ENCODE measurements at regions not wholly inside any gene's neighbourhood (a gene's known extent, or its start where the extent isn't known, plus 50 kb on each side); places are given as distances from the start of the nearest gene placed in this dataset.

DNA sequence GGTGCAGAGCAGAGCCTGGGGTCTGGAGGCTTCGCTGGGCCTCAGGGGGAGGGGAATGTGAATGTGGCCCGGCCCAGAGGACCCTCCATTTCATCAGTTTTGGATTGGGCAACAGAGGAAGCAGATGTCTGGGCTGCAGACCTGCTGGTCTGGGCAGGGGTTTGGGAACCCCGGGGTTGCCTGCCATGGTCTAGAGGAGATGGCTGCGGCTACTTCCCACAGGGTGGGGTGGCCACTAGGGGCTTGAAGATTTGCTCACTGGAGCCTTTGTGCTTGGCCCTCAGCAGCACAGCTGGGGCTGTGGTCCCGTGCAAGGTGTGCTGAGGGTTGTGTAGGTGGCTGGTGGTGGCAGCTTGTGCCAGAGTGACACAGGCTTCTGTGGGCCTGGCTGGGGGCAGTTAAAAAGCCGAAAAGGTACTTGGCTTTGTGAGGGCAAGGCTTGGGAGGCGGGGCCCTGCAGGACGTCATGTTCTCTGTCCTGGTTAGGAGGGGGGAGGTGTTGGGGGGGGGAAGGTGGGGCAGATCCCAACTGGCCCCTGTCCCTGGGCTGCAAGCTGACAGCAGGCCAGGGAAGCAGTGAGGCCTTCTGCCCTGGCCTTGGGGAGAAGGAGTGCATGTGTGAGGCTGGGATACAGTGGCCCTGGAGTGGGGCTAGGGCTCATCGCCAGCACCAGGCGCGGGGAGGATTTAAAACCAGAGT, 98.0 kb downstream of the KPNA2 start:
- no peaks in the 10 kb centered on the region for H3K27me3 ChIP-seq (ENCODE audit: insufficient read depth, low read length)
- H3F3A ChIP-seq (ENCODE audit: insufficient read depth, low read length) = no peaks in the 10 kb centered on the region
- no peaks in the 10 kb centered on the region for H3K9me2 ChIP-seq (ENCODE audit: low read depth, low read length)
- H3K4me2 ChIP-seq (ENCODE audit: low read length) = no peak overlapping the region
- no peaks in the 10 kb centered on the region for H3K79me2 ChIP-seq (ENCODE audit: insufficient read depth, low read length)
- no peaks in the 10 kb centered on the region for H3K9me3 ChIP-seq (ENCODE audit: low read length)
- H3K27ac ChIP-seq (ENCODE audit: low read depth, low read length, poor library complexity, severe bottlenecking) = no peak overlapping the region
- TF ChIP-seq EZH2 (IDR thresholded peaks at IDR 0.05; ENCODE audit: borderline replicate concordance, low read length) = no peak
- TF ChIP-seq, protein P1, sequence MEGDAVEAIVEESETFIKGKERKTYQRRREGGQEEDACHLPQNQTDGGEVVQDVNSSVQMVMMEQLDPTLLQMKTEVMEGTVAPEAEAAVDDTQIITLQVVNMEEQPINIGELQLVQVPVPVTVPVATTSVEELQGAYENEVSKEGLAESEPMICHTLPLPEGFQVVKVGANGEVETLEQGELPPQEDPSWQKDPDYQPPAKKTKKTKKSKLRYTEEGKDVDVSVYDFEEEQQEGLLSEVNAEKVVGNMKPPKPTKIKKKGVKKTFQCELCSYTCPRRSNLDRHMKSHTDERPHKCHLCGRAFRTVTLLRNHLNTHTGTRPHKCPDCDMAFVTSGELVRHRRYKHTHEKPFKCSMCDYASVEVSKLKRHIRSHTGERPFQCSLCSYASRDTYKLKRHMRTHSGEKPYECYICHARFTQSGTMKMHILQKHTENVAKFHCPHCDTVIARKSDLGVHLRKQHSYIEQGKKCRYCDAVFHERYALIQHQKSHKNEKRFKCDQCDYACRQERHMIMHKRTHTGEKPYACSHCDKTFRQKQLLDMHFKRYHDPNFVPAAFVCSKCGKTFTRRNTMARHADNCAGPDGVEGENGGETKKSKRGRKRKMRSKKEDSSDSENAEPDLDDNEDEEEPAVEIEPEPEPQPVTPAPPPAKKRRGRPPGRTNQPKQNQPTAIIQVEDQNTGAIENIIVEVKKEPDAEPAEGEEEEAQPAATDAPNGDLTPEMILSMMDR (IDR thresholded peaks at IDR 0.05; ENCODE audit: low read length) = no peak
- no peak overlapping the region for H2AFZ ChIP-seq (ENCODE audit: low read length)
- no peaks in the 10 kb centered on the region for H4K20me1 ChIP-seq (ENCODE audit: insufficient read depth, low read length)
- H3K4me1 ChIP-seq (ENCODE audit: insufficient read depth, low read length, severe bottlenecking) = no peaks in the 10 kb centered on the region
- peaks cover 2% of the 10 kb centered on the region; the same call in 1 of the 2 replicates for H3K36me3 ChIP-seq (ENCODE audit: insufficient read depth, low read length)
- no peak overlapping the region for H3K9ac ChIP-seq (ENCODE audit: low read length)
- no peak overlapping the region for H3K4me3 ChIP-seq (ENCODE audit: low read depth, low read length, poor library complexity, severe bottlenecking)

DNA sequence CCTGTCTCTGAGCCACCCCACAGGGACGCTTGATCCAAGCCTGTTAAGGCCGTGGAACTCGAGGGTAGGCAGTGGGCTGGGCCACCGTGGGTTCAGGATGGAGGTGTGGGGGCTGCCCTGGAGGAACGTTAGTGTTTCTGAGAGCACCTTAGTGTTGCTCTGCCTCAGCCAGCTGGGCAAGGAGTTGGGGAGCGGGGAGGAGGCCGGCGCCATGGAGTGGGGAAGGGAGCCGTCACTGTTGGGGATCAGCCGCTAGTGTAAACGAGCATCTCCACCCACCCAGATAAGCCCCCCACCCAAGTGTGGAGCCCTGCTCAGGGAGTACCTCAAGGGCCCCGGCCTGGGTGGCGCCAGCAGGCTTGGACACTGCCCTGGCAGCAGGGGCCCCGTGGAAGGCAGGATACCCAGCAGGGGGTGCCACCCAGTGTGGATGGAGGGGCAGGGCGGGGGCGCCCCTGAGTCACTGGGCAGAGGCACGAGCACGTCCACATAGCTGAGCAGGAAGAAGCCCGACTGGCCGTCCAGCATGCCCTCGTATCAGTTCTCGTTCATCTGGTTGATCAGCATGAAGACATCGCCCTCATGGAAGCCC, 98.6 kb downstream of the KPNA2 start:
- Histone ChIP-seq H3K9me3 (ENCODE audit: low read length) (no peaks in the 10 kb centered on the region), H3K27ac (ENCODE audit: low read depth, low read length, poor library complexity, severe bottlenecking) (no peak overlapping the region), H3K9me2 (ENCODE audit: low read depth, low read length) (no peaks in the 10 kb centered on the region), H3K4me1 (ENCODE audit: insufficient read depth, low read length, severe bottlenecking) (no peaks in the 10 kb centered on the region), H3K27me3 (ENCODE audit: insufficient read depth, low read length) (no peaks in the 10 kb centered on the region), H3K9ac (ENCODE audit: low read length) (no peak overlapping the region), H3K4me3 (ENCODE audit: low read depth, low read length, poor library complexity, severe bottlenecking) (no peak overlapping the region), H3K4me2 (ENCODE audit: low read length) (no peak overlapping the region), H3F3A (ENCODE audit: insufficient read depth, low read length) (no peaks in the 10 kb centered on the region), H3K36me3 (ENCODE audit: insufficient read depth, low read length) (no peaks in the 10 kb centered on the region), H4K20me1 (ENCODE audit: insufficient read depth, low read length) (no peaks in the 10 kb centered on the region), H3K79me2 (ENCODE audit: insufficient read depth, low read length) (no peaks in the 10 kb centered on the region), H2AFZ (ENCODE audit: low read length) (no peak overlapping the region)
- TF ChIP-seq, protein P1 (IDR thresholded peaks at IDR 0.05; ENCODE audit: low read length) = no peak

DNA sequence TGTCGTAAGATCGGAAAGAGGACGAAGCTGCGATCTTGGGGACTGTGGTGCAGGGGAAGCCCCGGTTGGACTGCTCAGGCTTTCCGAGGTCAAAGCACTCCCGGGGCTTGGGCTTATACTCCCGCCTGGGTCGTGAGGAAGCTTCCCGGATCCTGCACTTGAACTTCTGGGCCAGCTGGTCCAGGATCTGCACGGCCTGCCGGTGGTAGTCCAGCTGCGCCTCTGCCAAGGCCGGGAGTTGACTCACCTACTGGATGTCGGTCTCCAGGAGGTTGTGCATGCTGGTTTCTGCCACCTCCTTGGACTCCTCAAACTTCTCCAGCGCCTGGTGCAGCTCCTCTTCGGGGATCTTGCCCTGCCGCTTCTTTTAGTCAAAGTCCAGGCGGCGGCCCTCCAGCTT, 99.2 kb downstream of the KPNA2 start:
- TF ChIP-seq, protein P1 (IDR thresholded peaks at IDR 0.05; ENCODE audit: low read length) = no peak
- TF ChIP-seq EZH2 (IDR thresholded peaks at IDR 0.05; ENCODE audit: borderline replicate concordance, low read length) = no peak
- no peaks in the 10 kb centered on the region for H3F3A ChIP-seq (ENCODE audit: insufficient read depth, low read length)

More for the DNA sequence above, 99.2 kb downstream of the KPNA2 start:
- Histone ChIP-seq H3K9me3 (ENCODE audit: low read length) (no peaks in the 10 kb centered on the region), H2AFZ (ENCODE audit: low read length) (no peak overlapping the region), H3K36me3 (ENCODE audit: insufficient read depth, low read length) (no peaks in the 10 kb centered on the region), H3K79me2 (ENCODE audit: insufficient read depth, low read length) (no peaks in the 10 kb centered on the region), H3K9ac (ENCODE audit: low read length) (no peak overlapping the region), H3K4me1 (ENCODE audit: insufficient read depth, low read length, severe bottlenecking) (no peaks in the 10 kb centered on the region), H4K20me1 (ENCODE audit: insufficient read depth, low read length) (no peaks in the 10 kb centered on the region), H3K4me3 (ENCODE audit: low read depth, low read length, poor library complexity, severe bottlenecking) (no peak overlapping the region), H3K27ac (ENCODE audit: low read depth, low read length, poor library complexity, severe bottlenecking) (no peak overlapping the region), H3K9me2 (ENCODE audit: low read depth, low read length) (no peaks in the 10 kb centered on the region), H3K27me3 (ENCODE audit: insufficient read depth, low read length) (no peaks in the 10 kb centered on the region), H3K4me2 (ENCODE audit: low read length) (no peak overlapping the region)

Measured in OCI-LY1 (cell line).